Bronchial epithelial cell (primary cell): ENCODE measurements at regions not wholly inside any gene's neighbourhood (a gene's known extent, or its start where the extent isn't known, plus 50 kb on each side); places are given as distances from the start of the nearest gene placed in this dataset.
A peak's percentile ranks its signal among the peaks of the same experiment; 100 is the strongest.

ENCODE experiments used
- DNase-seq: peaks from one replicate; pipeline ENCODE4 v3.0.0-alpha.2; 2010; ENCODE audit warnings: low read depth
- FAIRE-seq: peaks from 2 replicates; lab custom pipeline; 2011; peaks lifted over from hg19 to GRCh38; lab: Jason Lieb, UNC
- H3K27me3 ChIP-seq: 2 replicates; pipeline ENCODE4 v1.5.1; 2011; ENCODE audit warnings: low read length; ENCODE audit not compliant: control insufficient read depth, insufficient read depth
- H3K36me3 ChIP-seq: 2 replicates; pipeline ENCODE4 v1.5.1; 2011; ENCODE audit warnings: low read length; ENCODE audit not compliant: control insufficient read depth, insufficient read depth
- H3K4me3 ChIP-seq: 2 replicates; pipeline ENCODE4 v1.5.1; 2011; ENCODE audit warnings: mild to moderate bottlenecking, low read depth, low read length, control low read depth
- TF ChIP-seq, protein P1 (sequence below): IDR thresholded peaks from 2 replicates; pipeline ENCODE4 v1.5.1; 2011; ENCODE audit warnings: mild to moderate bottlenecking, moderate library complexity, low read length, control low read depth, inconsistent platforms; ENCODE audit not compliant: insufficient read depth, severe bottlenecking

DNA sequence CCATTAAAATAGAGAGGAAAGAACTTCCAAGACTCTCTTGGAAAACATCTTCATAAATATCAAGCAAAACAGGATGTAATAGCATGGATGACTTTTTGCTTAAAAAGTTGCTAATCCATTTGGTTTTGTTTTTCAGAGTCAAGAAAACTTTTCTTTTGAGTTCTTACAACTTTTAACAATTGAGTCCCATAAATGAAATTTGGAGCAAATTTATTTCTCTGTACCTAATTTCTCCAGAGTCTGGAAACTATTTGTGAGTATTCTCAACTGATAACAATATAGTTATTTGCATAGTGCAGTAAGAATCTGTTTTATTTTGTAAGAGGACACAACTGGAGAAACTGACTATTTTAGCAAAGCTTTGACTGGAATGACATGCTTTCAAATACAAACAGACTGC lies 606.3 kb upstream of the IGFBP3 start:
- FAIRE-seq (no peak), DNase-seq (no peak)
- TF ChIP-seq, protein P1, sequence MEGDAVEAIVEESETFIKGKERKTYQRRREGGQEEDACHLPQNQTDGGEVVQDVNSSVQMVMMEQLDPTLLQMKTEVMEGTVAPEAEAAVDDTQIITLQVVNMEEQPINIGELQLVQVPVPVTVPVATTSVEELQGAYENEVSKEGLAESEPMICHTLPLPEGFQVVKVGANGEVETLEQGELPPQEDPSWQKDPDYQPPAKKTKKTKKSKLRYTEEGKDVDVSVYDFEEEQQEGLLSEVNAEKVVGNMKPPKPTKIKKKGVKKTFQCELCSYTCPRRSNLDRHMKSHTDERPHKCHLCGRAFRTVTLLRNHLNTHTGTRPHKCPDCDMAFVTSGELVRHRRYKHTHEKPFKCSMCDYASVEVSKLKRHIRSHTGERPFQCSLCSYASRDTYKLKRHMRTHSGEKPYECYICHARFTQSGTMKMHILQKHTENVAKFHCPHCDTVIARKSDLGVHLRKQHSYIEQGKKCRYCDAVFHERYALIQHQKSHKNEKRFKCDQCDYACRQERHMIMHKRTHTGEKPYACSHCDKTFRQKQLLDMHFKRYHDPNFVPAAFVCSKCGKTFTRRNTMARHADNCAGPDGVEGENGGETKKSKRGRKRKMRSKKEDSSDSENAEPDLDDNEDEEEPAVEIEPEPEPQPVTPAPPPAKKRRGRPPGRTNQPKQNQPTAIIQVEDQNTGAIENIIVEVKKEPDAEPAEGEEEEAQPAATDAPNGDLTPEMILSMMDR = no peak
- H3K27me3 ChIP-seq = no peaks in the 10 kb centered on the region
- H3K4me3 ChIP-seq = no peak overlapping the region
- H3K36me3 ChIP-seq = no peaks in the 10 kb centered on the region

DNA sequence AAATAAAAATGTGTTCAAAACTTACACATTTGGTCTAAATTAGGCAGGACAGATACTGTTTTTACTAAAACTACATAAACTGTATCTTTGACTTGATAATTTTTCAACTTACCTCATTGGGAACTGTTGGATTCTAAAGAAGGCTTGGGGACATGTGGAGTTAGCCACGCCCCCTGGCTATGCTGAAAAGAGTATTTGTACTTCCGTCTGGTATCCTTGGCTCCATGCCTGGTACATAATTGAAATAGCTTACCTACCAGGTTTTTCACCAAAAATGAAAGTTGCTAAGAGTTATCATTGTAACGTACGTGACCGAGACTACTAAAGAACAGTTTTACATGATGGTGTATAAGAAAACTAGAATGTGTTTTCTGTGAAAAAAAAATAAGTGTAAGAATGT lies 604.8 kb upstream of the IGFBP3 start:
- FAIRE-seq (no peak), DNase-seq (peak; percentile 28)
- no peaks in the 10 kb centered on the region for H3K27me3 ChIP-seq
- H3K36me3 ChIP-seq = no peaks in the 10 kb centered on the region
- TF ChIP-seq, protein P1 = no peak
- no peak overlapping the region for H3K4me3 ChIP-seq

DNA sequence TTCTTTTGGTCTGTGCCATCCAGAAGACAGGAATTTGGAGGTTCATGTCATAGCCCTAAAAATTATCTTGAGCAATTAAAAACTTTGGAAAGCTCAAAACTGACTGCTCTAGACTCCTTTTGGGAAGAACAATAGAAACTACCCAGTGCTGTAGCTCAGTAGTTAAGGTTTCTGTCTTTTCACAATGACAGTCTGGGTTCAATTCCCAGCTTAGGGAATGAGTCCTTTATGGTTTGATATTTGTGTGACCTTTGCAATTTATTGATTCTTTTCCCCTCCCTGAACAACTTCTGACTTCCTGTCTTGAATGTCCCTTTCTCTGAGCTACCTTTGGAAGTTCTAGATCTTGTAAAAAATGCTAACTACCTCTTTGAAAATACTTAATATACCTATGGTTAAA lies 603.3 kb upstream of the IGFBP3 start:
- TF ChIP-seq, protein P1 = no peak

DNA sequence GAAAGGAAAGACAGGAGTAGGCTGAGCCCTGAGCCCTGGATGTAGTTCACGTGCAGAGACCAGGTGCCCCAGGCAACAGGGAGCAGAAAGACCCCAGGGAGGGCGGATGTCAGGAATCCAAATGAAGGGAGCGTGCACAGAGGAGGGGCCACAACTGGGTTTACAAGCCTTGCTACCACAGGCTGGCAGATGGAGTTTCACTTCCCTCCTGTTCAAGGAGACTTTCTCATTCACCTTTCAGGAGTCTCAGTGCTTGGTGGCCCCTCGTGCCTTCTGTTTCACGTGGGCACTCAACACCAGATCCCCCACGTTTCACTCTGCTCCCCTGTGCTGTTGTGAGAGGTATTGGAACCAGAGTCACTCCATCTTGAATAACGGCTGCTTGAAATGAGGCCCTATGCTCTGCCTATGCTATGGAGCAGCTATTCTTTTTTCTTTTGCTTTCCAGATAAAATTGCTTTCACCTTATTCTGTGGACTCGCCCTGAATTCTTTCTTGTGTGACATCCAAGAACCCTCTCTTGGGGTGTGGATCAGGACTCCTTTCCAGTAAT lies 601.4 kb upstream of the IGFBP3 start:
- FAIRE-seq (no peak), DNase-seq (no peak)
- H3K27me3 ChIP-seq = no peaks in the 10 kb centered on the region
- no peaks in the 10 kb centered on the region for H3K36me3 ChIP-seq
- no peak overlapping the region for H3K4me3 ChIP-seq
- TF ChIP-seq, protein P1 = no peak

More for the DNA sequence above, 603.3 kb upstream of the IGFBP3 start:
- FAIRE-seq (no peak), DNase-seq (no peak)
- Histone ChIP-seq H3K4me3 (no peak overlapping the region), H3K36me3 (no peaks in the 10 kb centered on the region), H3K27me3 (no peaks in the 10 kb centered on the region)

DNA sequence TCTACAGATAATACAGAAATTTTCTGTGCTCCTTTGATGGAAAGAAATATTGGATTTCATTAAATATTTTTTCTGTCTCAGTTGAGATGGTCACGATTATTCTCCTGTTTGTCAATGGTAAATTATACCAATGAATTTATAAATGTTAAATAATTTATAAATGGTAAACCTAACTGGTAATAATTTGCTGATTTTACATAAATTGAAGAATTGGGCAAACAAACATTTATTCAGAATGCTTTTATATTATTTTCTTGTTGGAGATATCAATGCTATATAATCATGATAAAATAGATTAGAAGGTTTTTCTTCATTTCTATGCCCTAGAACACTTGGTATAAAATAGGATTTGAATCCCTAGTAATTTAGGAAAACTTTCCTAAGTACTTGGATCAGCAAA lies 597.6 kb upstream of the IGFBP3 start:
- H3K36me3 ChIP-seq = no peaks in the 10 kb centered on the region
- no peak overlapping the region for H3K4me3 ChIP-seq
- FAIRE-seq (no peak), DNase-seq (no peak)
- H3K27me3 ChIP-seq = no peaks in the 10 kb centered on the region
- TF ChIP-seq, protein P1 = no peak
